Astrocyte of the hippocampus (primary cell): ENCODE measurements at regions not wholly inside any gene's neighbourhood (a gene's known extent, or its start where the extent isn't known, plus 50 kb on each side); places are given as distances from the start of the nearest gene placed in this dataset.
A peak's percentile ranks its signal among the peaks of the same experiment; 100 is the strongest.
"Not testable (repeated sequence)": the region's sequence is repeated elsewhere in the genome, so short reads cannot be mapped to it uniquely, and the experiment has no call there.

Experiments
- DNase-seq: peaks from one replicate; pipeline ENCODE4 v3.0.0; 2011; ENCODE audit warnings: low read depth, low spot score

GRCh38 chr16:7843261-7843660, 510.6 kb downstream of the RBFOX1 start:
- DNase-seq, result no peak

GRCh38 chr16:7839568-7839967, 506.9 kb downstream of the RBFOX1 start:
- peak; percentile 31 for DNase-seq

- no peak for DNase-seq
These were observed 502.3 kb downstream of the RBFOX1 start for GRCh38 chr16:7834771-7835431.

- DNase-seq, result no peak
These were observed 488.2 kb downstream of the RBFOX1 start for GRCh38 chr16:7820816-7821215.

GRCh38 chr16:7805686-7806396, 473.2 kb downstream of the RBFOX1 start:
- peak; percentile 8 for DNase-seq

- DNase-seq, result no peak
These were observed 472.1 kb downstream of the RBFOX1 start for GRCh38 chr16:7804635-7805195.

- DNase-seq, result no peak
These were observed 459.7 kb downstream of the RBFOX1 start for GRCh38 chr16:7792346-7792745.

- DNase-seq, result no peak
These were observed 458.5 kb downstream of the RBFOX1 start for GRCh38 chr16:7791028-7791590.

- DNase-seq, result no peak
These were observed 442.4 kb downstream of the RBFOX1 start for GRCh38 chr16:7775072-7775488.

GRCh38 chr16:7772722-7773121, 440.1 kb downstream of the RBFOX1 start:
- no peak for DNase-seq

GRCh38 chr16:7769091-7769490, 436.4 kb downstream of the RBFOX1 start:
- DNase-seq, result not testable (repeated sequence)

GRCh38 chr16:7765079-7765550, 432.5 kb downstream of the RBFOX1 start:
- no peak for DNase-seq

- DNase-seq, result no peak
These were observed 430.5 kb downstream of the RBFOX1 start for GRCh38 chr16:7763111-7763510.
